Loucy (cell line): ENCODE measurements at regions not wholly inside any gene's neighbourhood (a gene's known extent, or its start where the extent isn't known, plus 50 kb on each side); places are given as distances from the start of the nearest gene placed in this dataset.

Source experiments
- H2AFZ ChIP-seq: fragments of 200-600 bp; sonication (generic); 2 replicates; pipeline ENCODE4 v1.6.0; 2016; ENCODE audit warnings: antibody characterized with exemption, mild to moderate bottlenecking, low read length, moderate library complexity
- H3F3A ChIP-seq: fragments of 200-600 bp; 2 replicates; pipeline ENCODE4 v1.6.0; 2016; ENCODE audit warnings: antibody characterized with exemption, low read depth, mild to moderate bottlenecking
- H3K27me3 ChIP-seq: fragments of 200-600 bp; sonication (generic); 2 replicates; pipeline ENCODE4 v1.6.1; 2014; ENCODE audit warnings: low read length, mild to moderate bottlenecking; ENCODE audit not compliant: insufficient read depth, poor library complexity, severe bottlenecking
- H3K36me3 ChIP-seq: fragments of 200-600 bp; sonication (generic); 2 replicates; pipeline ENCODE4 v1.6.1; 2016; ENCODE audit warnings: low read length; ENCODE audit not compliant: insufficient read depth
- H3K4me1 ChIP-seq: fragments of 200-600 bp; sonication (generic); 2 replicates; pipeline ENCODE4 v1.5.1; 2014; ENCODE audit warnings: low read length, mild to moderate bottlenecking; ENCODE audit not compliant: insufficient read depth, poor library complexity, severe bottlenecking
- H3K4me2 ChIP-seq: fragments of 200-600 bp; sonication (generic); 2 replicates; pipeline ENCODE4 v1.6.0; 2014; ENCODE audit warnings: antibody characterized with exemption, low read length, low read depth, mild to moderate bottlenecking; ENCODE audit not compliant: poor library complexity, severe bottlenecking
- H3K4me3 ChIP-seq: fragments of 200-600 bp; sonication (generic); 2 replicates; pipeline ENCODE4 v1.5.1; 2014; ENCODE audit warnings: low read length, mild to moderate bottlenecking, mixed read lengths; ENCODE audit not compliant: poor library complexity, severe bottlenecking
- H3K79me2 ChIP-seq: fragments of 200-600 bp; sonication (generic); 2 replicates; pipeline ENCODE4 v1.6.1; 2014; ENCODE audit warnings: low read length; ENCODE audit not compliant: insufficient read depth
- H3K9ac ChIP-seq: fragments of 200-600 bp; sonication (generic); 2 replicates; pipeline ENCODE4 v1.6.0; 2014; ENCODE audit warnings: mild to moderate bottlenecking, low read depth, low read length, moderate library complexity; ENCODE audit not compliant: poor library complexity, severe bottlenecking
- H3K9me2 ChIP-seq: fragments of 200-600 bp; sonication (generic); replicated peaks from 2 replicates; pipeline ENCODE4 v1.6.1; 2016; ENCODE audit warnings: low read depth, low read length, mixed read lengths
- H3K9me3 ChIP-seq: fragments of 200-600 bp; sonication (generic); 2 replicates; pipeline ENCODE4 v1.6.1; 2014; ENCODE audit warnings: mild to moderate bottlenecking, antibody characterized with exemption, low read length, low read depth; ENCODE audit not compliant: insufficient read depth
- H4K20me1 ChIP-seq: fragments of 200-600 bp; sonication (generic); 2 replicates; pipeline ENCODE4 v1.6.0; 2014; ENCODE audit warnings: antibody characterized with exemption, low read length, mild to moderate bottlenecking; ENCODE audit not compliant: insufficient read depth, poor library complexity, severe bottlenecking
- EZH2phosphoT487 ChIP-seq: fragments of 200-600 bp; IDR thresholded peaks from 2 replicates; pipeline ENCODE4 v1.6.1; 2018; ENCODE audit warnings: antibody characterized with exemption, mild to moderate bottlenecking, moderate library complexity, borderline replicate concordance
- TF ChIP-seq, protein P1 (sequence below): fragments of 200-600 bp; sonication (generic); conservative IDR thresholded peaks from 2 replicates; pipeline ENCODE4 v1.5.1; 2014; ENCODE audit warnings: mild to moderate bottlenecking, antibody characterized with exemption, low read length

DNA sequence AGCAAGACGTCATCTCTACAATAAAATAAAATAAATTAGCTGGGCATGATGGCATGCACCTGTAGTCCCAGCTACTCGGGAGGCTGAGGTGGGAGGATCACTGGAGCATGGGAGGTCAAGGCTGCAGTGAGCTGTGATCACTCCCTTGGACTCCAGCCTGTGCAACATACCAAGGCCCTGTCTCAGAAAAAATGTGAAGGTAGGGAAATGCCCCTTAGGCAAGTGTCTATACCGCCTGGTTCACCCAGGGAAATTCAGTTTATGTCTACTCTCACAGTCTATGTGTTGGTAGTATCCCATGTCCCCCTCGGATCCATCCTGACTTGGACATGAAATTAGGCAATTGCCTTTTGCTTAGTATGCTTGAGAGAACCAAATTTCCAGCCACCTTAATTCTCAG is 88.4 kb upstream of the TMEM132C start:
- Histone ChIP-seq H3K27me3 (no peaks in the 10 kb centered on the region), H4K20me1 (no peaks in the 10 kb centered on the region), H3K4me3 (no peak overlapping the region), H3K9me2 (no peaks in the 10 kb centered on the region), H3F3A (no peaks in the 10 kb centered on the region), H2AFZ (no peak overlapping the region), H3K4me2 (no peak overlapping the region), H3K9me3 (no peaks in the 10 kb centered on the region), H3K79me2 (no peaks in the 10 kb centered on the region), H3K4me1 (no peaks in the 10 kb centered on the region), H3K9ac (no peak overlapping the region), H3K36me3 (no peaks in the 10 kb centered on the region)
- TF ChIP-seq EZH2phosphoT487: no peak
- TF ChIP-seq, protein P1, sequence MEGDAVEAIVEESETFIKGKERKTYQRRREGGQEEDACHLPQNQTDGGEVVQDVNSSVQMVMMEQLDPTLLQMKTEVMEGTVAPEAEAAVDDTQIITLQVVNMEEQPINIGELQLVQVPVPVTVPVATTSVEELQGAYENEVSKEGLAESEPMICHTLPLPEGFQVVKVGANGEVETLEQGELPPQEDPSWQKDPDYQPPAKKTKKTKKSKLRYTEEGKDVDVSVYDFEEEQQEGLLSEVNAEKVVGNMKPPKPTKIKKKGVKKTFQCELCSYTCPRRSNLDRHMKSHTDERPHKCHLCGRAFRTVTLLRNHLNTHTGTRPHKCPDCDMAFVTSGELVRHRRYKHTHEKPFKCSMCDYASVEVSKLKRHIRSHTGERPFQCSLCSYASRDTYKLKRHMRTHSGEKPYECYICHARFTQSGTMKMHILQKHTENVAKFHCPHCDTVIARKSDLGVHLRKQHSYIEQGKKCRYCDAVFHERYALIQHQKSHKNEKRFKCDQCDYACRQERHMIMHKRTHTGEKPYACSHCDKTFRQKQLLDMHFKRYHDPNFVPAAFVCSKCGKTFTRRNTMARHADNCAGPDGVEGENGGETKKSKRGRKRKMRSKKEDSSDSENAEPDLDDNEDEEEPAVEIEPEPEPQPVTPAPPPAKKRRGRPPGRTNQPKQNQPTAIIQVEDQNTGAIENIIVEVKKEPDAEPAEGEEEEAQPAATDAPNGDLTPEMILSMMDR: no peak

DNA sequence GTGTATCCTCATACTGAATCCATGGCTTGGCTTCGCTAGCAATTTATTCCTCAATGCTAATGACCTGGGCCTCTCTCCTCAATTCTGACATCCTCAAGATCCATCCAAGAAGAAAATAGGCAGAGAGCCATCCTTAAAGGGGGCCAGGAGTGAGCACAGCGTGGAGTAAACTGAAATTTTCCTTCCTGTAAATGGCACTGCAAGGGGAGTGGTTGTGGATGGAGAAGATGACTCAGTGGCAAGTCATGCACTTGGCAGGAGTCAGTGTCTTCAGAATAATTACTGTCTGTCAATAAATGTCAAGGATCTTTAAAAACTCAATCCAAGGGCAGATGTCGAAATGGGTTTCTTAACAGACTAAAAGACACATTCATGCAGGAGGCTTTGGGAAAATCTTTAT is 88.0 kb upstream of the TMEM132C start:
- no peaks in the 10 kb centered on the region for H3K9me3 ChIP-seq
- H3K4me3 ChIP-seq: no peak overlapping the region
- H3F3A ChIP-seq: no peaks in the 10 kb centered on the region
- H3K9me2 ChIP-seq: no peaks in the 10 kb centered on the region
- H3K4me1 ChIP-seq: no peaks in the 10 kb centered on the region
- no peak for TF ChIP-seq EZH2phosphoT487
- TF ChIP-seq, protein P1: no peak
- H3K27me3 ChIP-seq: no peaks in the 10 kb centered on the region
- H3K36me3 ChIP-seq: no peaks in the 10 kb centered on the region
- H2AFZ ChIP-seq: no peak overlapping the region
- H4K20me1 ChIP-seq: no peaks in the 10 kb centered on the region
- H3K9ac ChIP-seq: no peak overlapping the region
- no peaks in the 10 kb centered on the region for H3K79me2 ChIP-seq
- H3K4me2 ChIP-seq: no peak overlapping the region

DNA sequence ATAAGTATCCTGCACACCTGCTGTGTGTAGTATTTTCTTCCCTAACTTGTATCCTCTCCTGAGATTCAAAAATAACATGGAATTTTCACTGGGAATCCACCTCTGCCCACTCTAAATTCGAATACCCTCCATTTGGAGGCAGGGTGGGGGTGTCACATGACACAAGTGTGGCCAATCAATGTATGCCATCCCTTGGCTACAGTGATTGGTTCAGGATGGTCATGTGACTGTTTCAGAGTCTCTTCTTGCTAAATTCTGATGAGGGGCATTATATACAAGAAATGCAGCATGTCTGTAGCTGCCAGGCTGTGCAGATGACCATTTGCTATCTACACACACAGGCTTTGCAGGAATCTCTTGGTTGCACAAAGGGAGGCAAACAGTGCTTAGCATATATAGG is 86.8 kb upstream of the TMEM132C start:
- no peaks in the 10 kb centered on the region for H3K9me3 ChIP-seq
- H3F3A ChIP-seq: no peaks in the 10 kb centered on the region
- no peak for TF ChIP-seq EZH2phosphoT487
- TF ChIP-seq, protein P1: no peak
- no peaks in the 10 kb centered on the region for H3K27me3 ChIP-seq
- no peak overlapping the region for H3K4me3 ChIP-seq
- no peaks in the 10 kb centered on the region for H3K36me3 ChIP-seq
- no peak overlapping the region for H2AFZ ChIP-seq
- no peaks in the 10 kb centered on the region for H3K9me2 ChIP-seq
- H3K4me1 ChIP-seq: no peaks in the 10 kb centered on the region
- no peak overlapping the region for H3K4me2 ChIP-seq
- no peaks in the 10 kb centered on the region for H3K79me2 ChIP-seq
- H4K20me1 ChIP-seq: no peaks in the 10 kb centered on the region
- no peak overlapping the region for H3K9ac ChIP-seq
